ENCODE measurements at regions not wholly inside any gene's neighbourhood (a gene's known extent, or its start where the extent isn't known, plus 50 kb on each side); places are given as distances from the start of the nearest gene placed in this dataset.

DNA sequence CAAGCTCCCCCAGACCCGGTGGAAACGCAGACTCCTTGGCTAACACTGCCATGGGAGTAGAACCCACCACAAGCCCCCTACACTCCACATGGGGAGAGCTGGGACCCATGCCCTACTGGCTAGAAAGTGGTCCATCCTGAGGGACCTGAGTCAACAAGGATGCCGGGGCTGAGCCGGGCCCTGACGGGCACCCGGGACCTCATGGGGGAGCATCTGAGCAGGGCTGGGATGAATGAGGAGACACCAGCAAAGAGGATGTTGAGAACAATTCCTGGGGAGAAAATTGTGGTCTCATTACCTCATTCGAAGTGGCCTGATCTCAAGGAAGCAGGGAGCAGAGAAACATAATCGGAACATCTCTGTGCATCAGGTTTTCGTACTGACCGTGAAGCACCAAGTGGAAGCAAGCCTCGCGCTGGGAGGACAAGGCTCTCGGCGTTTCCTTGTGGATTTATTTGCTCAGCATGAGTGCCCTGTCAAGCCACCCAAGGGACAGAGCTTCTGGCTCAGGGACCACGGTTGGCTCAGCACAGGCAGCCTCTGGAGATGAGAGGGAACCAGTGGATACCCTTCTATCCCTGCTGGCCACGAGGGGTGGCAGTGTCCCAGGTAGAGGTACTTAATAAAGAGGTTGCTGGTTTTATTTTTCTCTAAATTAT is 132.2 kb upstream of the FAM20C start:
- in situ Hi-C loops (cut with HindIII; ENCODE audit: low pct_ligation_motif_present, low sequenced_read_pairs): no loop called here
- Histone ChIP-seq H3K4me3 (ENCODE audit: low read depth, low read length) (no peak overlapping the region), H3K27ac (no peak overlapping the region), H3K36me3 (replicated peaks) (no peaks in the 10 kb centered on the region), H3K27me3 (replicated peaks) (no peaks in the 10 kb centered on the region)
- DNase-seq: no peak
- TF ChIP-seq, protein P1, sequence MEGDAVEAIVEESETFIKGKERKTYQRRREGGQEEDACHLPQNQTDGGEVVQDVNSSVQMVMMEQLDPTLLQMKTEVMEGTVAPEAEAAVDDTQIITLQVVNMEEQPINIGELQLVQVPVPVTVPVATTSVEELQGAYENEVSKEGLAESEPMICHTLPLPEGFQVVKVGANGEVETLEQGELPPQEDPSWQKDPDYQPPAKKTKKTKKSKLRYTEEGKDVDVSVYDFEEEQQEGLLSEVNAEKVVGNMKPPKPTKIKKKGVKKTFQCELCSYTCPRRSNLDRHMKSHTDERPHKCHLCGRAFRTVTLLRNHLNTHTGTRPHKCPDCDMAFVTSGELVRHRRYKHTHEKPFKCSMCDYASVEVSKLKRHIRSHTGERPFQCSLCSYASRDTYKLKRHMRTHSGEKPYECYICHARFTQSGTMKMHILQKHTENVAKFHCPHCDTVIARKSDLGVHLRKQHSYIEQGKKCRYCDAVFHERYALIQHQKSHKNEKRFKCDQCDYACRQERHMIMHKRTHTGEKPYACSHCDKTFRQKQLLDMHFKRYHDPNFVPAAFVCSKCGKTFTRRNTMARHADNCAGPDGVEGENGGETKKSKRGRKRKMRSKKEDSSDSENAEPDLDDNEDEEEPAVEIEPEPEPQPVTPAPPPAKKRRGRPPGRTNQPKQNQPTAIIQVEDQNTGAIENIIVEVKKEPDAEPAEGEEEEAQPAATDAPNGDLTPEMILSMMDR (IDR thresholded peaks at IDR 0.05; ENCODE audit: low read depth, low read length, missing control alignments): no peak

DNA sequence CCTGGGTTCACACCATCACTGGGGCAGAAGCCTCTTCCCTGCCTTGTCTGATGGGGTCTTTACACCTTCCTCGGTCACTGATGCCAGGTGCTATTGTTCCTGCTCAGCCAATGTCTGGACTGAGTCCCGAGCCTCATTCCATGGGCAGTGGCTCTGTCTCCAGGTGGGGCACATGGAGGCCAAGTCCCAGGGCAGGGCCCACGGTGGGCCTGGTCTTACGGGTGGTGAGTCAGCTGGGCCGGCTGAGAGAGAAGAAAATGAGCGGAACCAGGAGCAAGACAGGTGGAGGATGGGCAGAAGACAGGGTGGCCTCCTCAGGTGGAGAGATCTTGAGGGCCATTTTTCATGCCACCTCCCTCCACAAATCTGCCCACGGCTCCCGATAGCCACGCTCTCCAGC is 131.7 kb upstream of the FAM20C start:
- H3K27me3 ChIP-seq (replicated peaks): no peaks in the 10 kb centered on the region
- H3K36me3 ChIP-seq (replicated peaks): no peaks in the 10 kb centered on the region
- H3K27ac ChIP-seq: no peak overlapping the region
- TF ChIP-seq, protein P1 (IDR thresholded peaks at IDR 0.05; ENCODE audit: low read depth, low read length, missing control alignments): no peak
- in situ Hi-C loops (cut with HindIII; ENCODE audit: low pct_ligation_motif_present, low sequenced_read_pairs): no loop called here
- no peak overlapping the region for H3K4me3 ChIP-seq (ENCODE audit: low read depth, low read length)
- no peak for DNase-seq

DNA sequence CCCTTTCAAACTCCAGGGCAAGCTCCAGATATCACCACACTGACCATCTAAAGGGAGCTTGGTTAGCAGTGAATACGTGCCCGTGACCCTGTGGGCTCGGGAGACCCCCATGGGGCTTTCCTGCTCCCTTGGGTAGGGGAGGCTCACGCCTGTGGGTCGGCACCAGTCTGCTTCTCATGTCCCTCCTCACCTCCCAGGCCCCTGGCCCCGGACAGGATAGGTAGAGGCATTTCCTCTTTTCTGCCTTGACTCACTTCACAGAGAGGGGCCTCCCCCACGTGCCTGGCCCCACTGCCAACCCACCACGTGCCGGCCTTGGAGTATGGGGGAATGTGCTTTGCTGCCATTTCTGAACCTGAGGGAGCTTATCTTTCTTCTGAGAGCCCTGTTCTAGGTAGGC is 131.3 kb upstream of the FAM20C start:
- in situ Hi-C loops (cut with HindIII; ENCODE audit: low pct_ligation_motif_present, low sequenced_read_pairs): no loop called here
- TF ChIP-seq, protein P1 (IDR thresholded peaks at IDR 0.05; ENCODE audit: low read depth, low read length, missing control alignments): no peak
- Histone ChIP-seq H3K4me3 (ENCODE audit: low read depth, low read length) (no peak overlapping the region), H3K27ac (no peak overlapping the region), H3K27me3 (replicated peaks) (no peaks in the 10 kb centered on the region), H3K36me3 (replicated peaks) (no peaks in the 10 kb centered on the region)
- no peak for DNase-seq

DNA sequence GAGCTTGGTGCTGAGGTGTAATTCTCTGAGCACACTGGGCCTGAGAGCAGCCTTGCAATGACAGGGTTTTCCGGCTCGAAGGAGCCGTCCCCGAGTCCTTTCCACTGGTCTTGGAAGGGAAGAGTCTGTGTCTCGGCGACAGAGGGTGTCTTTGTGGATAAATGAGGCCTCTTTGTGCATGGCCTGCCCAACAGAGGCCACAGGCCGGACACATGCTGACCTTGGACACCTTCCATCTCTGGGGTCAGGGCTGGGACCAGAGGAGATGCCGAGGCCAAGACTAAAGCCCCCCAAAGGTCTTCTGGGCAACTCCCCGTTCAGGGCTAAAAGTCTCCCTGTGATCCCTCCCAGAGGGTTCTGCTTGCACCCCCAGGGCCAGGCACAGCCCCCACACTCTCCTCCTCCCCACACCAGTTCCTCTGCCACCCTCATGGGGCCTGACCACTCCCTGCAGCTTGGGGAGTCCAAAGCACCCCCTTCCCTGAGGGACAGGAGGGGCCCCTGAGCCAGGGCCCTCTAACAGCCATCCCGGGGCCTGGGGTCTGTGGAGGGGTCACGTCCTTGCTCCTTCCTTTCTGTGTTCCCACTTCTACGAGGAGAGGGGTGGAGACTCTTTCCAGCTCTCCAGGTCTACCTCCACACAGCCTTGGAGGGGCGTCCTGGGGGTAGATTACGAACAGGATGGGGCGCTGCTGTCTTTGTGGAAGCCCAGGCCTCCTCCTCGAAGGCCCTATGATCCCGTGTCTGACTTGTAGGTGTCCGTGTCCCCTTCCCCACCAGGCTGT is 130.6 kb upstream of the FAM20C start:
- H3K27ac ChIP-seq: no peak overlapping the region
- H3K27me3 ChIP-seq (replicated peaks): no peaks in the 10 kb centered on the region
- DNase-seq: no peak
- in situ Hi-C loops (cut with HindIII; ENCODE audit: low pct_ligation_motif_present, low sequenced_read_pairs): no loop called here
- TF ChIP-seq, protein P1 (IDR thresholded peaks at IDR 0.05; ENCODE audit: low read depth, low read length, missing control alignments): no peak
- H3K36me3 ChIP-seq (replicated peaks): no peaks in the 10 kb centered on the region
- no peak overlapping the region for H3K4me3 ChIP-seq (ENCODE audit: low read depth, low read length)

DNA sequence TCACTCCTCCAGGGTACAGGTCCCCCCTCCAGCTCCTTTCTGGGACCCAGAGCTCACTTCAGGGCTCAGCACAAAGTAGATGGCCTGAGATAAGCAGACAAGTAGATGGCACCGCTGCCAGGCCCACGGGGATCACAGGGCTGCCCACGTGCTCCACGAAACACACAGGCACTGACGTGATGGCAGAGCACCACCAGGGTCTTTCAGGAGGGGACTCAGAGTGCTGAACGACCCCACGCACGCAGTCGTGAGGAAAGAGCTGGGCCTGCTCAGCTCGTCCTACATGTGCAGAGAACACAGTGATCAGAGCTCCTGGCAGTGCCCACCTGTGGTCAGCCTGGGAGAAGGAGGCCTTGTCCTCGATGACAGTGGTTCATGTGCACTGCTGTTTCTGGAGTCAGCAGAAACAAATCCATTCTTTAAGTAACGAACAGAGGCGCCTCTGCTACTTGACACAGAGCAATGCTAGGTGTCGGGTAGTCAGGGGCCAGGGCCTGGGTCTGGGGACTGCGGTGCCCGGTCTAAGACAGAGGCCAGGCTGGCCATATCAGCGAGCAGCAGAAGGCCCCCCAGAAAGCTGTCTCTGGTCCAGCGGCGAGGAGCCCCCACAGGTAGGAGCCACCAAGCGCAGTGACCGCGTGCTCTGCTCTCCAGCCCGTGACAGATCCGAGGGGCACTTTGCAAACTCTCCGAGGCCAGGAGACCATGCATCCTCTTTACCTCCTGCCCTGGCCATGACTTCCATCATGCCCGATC is 129.8 kb upstream of the FAM20C start:
- H3K4me3 ChIP-seq (ENCODE audit: low read depth, low read length): no peak overlapping the region
- H3K27me3 ChIP-seq (replicated peaks): no peaks in the 10 kb centered on the region
- in situ Hi-C loops (cut with HindIII; ENCODE audit: low pct_ligation_motif_present, low sequenced_read_pairs): no loop called here
- no peak overlapping the region for H3K27ac ChIP-seq
- DNase-seq: no peak
- TF ChIP-seq, protein P1 (IDR thresholded peaks at IDR 0.05; ENCODE audit: low read depth, low read length, missing control alignments): no peak
- no peaks in the 10 kb centered on the region for H3K36me3 ChIP-seq (replicated peaks)
